ENCODE measurements at regions not wholly inside any gene's neighbourhood (a gene's known extent, or its start where the extent isn't known, plus 50 kb on each side); places are given as distances from the start of the nearest gene placed in this dataset.
"Not testable (repeated sequence)": the region's sequence is repeated elsewhere in the genome, so short reads cannot be mapped to it uniquely, and the experiment has no call there.

GRCh38 chr12:9306004-9306403 is 97.8 kb upstream of the PZP start:
- not testable (repeated sequence) for TF ChIP-seq EGR1 (IDR thresholded peaks at IDR 0.05; ENCODE audit: low read depth); CTCF (IDR thresholded peaks at IDR 0.05 in 2 of 3, conservative IDR thresholded peaks at IDR 0.05 in 1 of 3; ENCODE audit: borderline replicate concordance in 1 of 3, insufficient read depth in 1 of 3, low read depth in 2 of 3, low read length in 2 of 3); POLR2A (IDR thresholded peaks at IDR 0.05; ENCODE audit: borderline replicate concordance, extremely low read depth, insufficient read depth, insufficient read length)

All from HCT116 (cell line).